ENCODE measurements at regions not wholly inside any gene's neighbourhood (a gene's known extent, or its start where the extent isn't known, plus 50 kb on each side); places are given as distances from the start of the nearest gene placed in this dataset.

DNA sequence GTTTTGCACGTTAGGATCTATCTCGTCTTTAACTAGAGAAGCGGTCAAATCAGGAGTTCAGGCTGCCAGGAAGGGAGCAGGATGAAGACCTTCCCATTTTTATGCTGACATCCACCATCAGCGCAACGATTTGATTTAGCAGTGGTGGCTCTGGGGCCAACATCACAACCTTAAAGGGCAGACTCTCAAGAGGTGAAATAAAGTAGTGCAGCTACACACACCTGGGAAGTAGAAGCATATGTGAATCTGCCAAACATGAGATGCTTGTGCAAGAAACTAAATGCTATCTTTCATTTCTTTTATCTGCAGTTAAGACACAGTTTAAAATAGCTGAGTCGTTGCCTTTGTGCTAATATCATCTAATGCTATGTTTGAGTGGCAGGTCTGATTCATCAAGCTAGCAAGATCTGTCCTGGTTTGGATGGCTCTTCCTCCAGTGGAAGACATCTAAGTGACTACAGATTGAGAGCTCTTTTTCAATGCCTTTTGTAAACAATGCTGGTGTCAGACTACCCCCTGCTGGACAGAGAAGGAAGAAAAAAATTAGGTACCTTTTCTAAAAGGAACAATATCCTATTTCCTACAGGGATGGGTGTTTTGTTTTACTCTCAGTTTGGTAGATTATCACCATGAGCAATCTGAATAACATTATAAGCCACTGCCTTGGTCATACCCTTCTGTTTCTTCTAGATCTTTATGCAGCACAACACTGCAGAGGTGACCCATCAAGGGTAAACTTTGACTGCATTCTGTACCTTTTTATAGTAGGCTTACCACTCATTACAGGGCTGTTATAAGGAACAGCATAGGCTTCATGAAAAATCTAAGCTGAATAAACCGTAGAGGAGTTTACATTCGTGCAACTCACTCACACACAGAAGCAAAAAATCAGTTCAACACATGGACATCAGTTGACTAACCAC, 171.6 kb upstream of the FBXL4 start:
- Histone ChIP-seq H3K9me3 (no peaks in the 10 kb centered on the region), H3K4me3 (no peak overlapping the region), H3K27me3 (peaks cover 0 to 10% (median 3%) of the 10 kb centered on the region in 3 donors), H3K4me1 (no peaks in the 10 kb centered on the region), H3K27ac (no peak overlapping the region), H3K36me3 (no peaks in the 10 kb centered on the region)
- intact Hi-C loops (cut with DNase I; ENCODE audit: low total_unique reads), result loop anchor here (10.0 kb wide), 1 partner anchor 1625 kb away; no protein-coding TSS in a partner anchor
- DNase-seq, result peak in 1 of 2 donors; percentile 63
- 42 to 55% (median 47%) methylated on average over 8 of the region's 8 CpGs for WGBS, 5 donors
- TF ChIP-seq, protein P1, sequence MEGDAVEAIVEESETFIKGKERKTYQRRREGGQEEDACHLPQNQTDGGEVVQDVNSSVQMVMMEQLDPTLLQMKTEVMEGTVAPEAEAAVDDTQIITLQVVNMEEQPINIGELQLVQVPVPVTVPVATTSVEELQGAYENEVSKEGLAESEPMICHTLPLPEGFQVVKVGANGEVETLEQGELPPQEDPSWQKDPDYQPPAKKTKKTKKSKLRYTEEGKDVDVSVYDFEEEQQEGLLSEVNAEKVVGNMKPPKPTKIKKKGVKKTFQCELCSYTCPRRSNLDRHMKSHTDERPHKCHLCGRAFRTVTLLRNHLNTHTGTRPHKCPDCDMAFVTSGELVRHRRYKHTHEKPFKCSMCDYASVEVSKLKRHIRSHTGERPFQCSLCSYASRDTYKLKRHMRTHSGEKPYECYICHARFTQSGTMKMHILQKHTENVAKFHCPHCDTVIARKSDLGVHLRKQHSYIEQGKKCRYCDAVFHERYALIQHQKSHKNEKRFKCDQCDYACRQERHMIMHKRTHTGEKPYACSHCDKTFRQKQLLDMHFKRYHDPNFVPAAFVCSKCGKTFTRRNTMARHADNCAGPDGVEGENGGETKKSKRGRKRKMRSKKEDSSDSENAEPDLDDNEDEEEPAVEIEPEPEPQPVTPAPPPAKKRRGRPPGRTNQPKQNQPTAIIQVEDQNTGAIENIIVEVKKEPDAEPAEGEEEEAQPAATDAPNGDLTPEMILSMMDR (IDR thresholded peaks at IDR 0.05), result peak in 5 of 7 experiments; percentile 21 to 63 (median 59)
- TF ChIP-seq POLR2AphosphoS5 (IDR thresholded peaks at IDR 0.05), result no peak

DNA sequence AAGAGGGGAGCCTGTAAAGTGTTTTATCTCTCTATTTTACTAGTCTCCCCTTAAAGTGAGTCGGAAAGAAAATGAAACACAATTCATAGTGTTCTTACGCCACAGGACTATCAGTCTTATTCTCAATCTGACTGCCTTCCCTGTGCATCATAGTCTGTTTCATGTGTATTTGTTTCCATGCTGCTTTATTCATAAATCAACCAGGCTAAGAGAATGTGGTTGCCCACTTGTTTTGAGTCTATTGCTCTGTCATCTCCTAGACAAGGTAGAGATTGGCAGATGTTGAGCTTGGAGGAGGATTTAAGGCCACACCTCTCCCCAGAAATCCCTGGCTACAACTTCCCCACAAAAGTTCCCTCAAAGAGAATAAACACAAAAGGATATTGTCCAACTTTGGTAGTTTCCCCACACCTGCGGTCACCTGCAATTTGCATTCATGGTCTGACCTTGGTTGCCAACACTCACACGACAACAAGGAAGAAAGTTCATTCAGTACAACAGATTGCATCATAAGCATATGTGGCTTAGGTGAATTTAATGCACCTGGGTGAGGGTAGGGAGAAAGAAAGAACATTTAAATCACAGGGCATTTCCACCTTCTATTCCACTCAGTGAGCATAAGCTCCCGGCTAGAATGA, 167.1 kb upstream of the FBXL4 start:
- Histone ChIP-seq H3K36me3 (no peaks in the 10 kb centered on the region), H3K27me3 (no peaks in the 10 kb centered on the region), H3K4me3 (no peak overlapping the region), H3K9me3 (no peaks in the 10 kb centered on the region), H3K4me1 (no peaks in the 10 kb centered on the region), H3K27ac (no peak overlapping the region)
- intact Hi-C loops (cut with DNase I; ENCODE audit: low total_unique reads), result loop anchor here (10.0 kb wide), 1 partner anchor 1620 kb away; no protein-coding TSS in a partner anchor
- peak in 1 of 2 donors; percentile 12 for DNase-seq
- 59 to 82% (median 77%) methylated on average over 5 of the region's 5 CpGs for WGBS, 5 donors
- no peak for TF ChIP-seq POLR2AphosphoS5 (IDR thresholded peaks at IDR 0.05)
- TF ChIP-seq EP300 (IDR thresholded peaks at IDR 0.05), result no peak
- TF ChIP-seq, protein P1 (IDR thresholded peaks at IDR 0.05), result no peak
- TF ChIP-seq POLR2A (IDR thresholded peaks at IDR 0.05), result no peak

DNA sequence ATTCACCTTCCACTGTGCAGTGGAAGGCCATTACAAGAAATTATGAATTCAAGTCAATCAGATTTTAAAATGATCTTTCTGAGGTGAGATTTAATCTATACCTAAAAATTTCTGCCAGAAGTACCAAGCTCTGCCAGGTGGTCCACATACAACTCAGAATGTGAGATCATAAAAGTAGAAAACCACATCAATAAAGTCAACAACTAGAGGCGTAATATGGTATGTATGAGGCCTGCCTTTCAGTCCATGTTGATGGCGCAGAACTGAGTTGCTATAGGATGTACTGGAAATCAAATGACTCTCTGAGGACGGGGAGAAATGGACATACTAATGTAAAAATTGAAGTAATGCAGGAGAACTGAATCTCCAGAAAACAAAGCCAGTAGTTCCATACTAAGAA, 163.8 kb upstream of the FBXL4 start:
- Histone ChIP-seq H3K9me3 (no peaks in the 10 kb centered on the region), H3K36me3 (no peaks in the 10 kb centered on the region), H3K27me3 (no peaks in the 10 kb centered on the region), H3K4me3 (no peak overlapping the region), H3K27ac (no peak overlapping the region), H3K4me1 (no peaks in the 10 kb centered on the region)
- DNase-seq, result no peak
- intact Hi-C loops (cut with DNase I; ENCODE audit: low total_unique reads), result loop anchor here (10.0 kb wide), 1 partner anchor 1617 kb away; no protein-coding TSS in a partner anchor
- no peak for TF ChIP-seq POLR2AphosphoS5 (IDR thresholded peaks at IDR 0.05)
- TF ChIP-seq EP300 (IDR thresholded peaks at IDR 0.05), result no peak
- TF ChIP-seq, protein P1 (IDR thresholded peaks at IDR 0.05), result no peak
- TF ChIP-seq POLR2A (IDR thresholded peaks at IDR 0.05), result no peak
- 83 to 90% (median 87%) methylated on average over 3 of the region's 3 CpGs for WGBS, 5 donors

DNA sequence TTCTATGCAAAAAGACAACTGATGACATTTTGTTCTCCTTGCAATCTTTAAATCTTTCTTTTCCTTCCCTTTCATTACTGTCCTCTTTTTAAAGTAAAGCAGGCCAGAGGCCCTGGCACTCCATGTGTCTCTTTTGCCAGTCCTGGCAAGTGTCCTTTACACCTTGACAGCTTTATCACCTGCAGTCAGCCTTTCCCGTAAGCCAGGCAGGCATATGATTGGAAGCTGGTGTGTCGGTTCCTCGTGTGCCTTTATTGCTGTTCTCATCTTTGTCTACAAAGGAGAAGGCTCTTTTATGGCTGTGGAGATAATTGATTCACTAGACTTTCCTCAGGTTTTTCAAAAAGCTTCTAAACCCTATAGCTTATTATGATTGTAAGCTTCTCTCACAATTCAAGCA, 162.3 kb upstream of the FBXL4 start:
- intact Hi-C loops (cut with DNase I; ENCODE audit: low total_unique reads), result loop anchor here (10.0 kb wide), 1 partner anchor 1615 kb away; no protein-coding TSS in a partner anchor
- Histone ChIP-seq H3K36me3 (no peaks in the 10 kb centered on the region), H3K4me3 (no peak overlapping the region), H3K27ac (no peak overlapping the region), H3K9me3 (no peaks in the 10 kb centered on the region), H3K4me1 (no peaks in the 10 kb centered on the region), H3K27me3 (no peaks in the 10 kb centered on the region)
- 38 to 45% (median 39%) methylated on average over 3 of the region's 3 CpGs for WGBS, 5 donors
- TF ChIP-seq POLR2A (IDR thresholded peaks at IDR 0.05) (no peak), EP300 (IDR thresholded peaks at IDR 0.05) (no peak), POLR2AphosphoS5 (IDR thresholded peaks at IDR 0.05) (no peak)
- TF ChIP-seq, protein P1 (IDR thresholded peaks at IDR 0.05), result no peak
- DNase-seq, result no peak

Measured in stomach (tissue), 8 donors.